ENCODE measurements at regions not wholly inside any gene's neighbourhood (a gene's known extent, or its start where the extent isn't known, plus 50 kb on each side); places are given as distances from the start of the nearest gene placed in this dataset.

DNA sequence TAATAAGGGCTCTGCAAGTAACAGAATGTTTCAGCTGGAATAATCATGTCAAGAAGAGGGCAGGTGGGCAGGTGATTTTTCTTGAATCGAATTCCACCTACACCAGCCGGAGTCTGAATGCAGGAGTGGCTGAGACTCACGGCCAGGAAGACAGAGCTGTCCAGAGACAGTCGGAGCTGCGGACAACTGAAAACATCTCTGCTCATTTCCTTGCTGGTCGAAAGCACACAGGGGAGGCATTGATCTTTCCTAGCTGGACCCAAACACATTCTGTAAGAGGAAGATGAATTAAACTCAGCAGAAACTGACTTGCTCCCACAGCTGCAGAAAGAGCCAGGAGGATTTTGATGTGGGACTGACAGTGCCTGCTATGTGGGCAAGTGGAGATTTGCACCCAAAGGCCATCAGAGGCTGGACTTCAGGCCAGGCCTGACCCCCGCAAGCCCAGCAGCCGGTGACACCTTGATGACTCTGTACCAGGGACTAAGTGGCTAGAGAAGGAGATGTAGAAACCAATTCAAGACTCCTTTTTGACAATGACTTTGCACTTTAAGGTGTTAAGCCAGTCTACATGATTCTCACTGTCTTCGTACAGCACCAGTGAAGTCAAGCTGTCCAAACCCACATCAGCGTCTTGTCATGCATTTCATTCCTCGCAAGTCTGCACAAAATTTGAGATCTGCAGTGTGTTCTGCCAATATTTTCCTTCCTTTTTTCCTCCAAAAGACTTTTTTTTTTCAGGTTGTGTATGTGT lies 169.4 kb downstream of the TEX36 start:
- DNase-seq (ENCODE audit: low read depth in 2 of 2): no peak

DNA sequence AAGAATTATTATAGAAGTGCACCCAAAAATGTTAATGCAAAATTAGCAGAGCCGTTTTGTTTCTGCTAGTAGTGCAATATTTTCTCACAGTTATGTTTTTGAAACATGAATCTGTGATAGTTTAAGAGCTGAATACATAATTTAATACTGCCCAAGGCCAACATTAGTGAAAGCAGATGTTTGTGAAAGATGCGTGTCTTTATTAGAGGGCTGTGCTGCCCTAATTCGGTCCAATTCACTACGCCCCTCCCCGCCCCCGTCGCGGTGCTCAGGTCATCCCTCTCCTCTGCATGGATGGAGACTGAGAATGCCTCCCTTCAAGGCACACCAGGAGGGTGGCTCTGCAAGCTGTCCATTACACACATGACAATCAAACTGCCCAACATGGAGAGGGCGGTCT lies 172.0 kb downstream of the TEX36 start:
- no peak for DNase-seq (ENCODE audit: low read depth in 2 of 2)

DNA sequence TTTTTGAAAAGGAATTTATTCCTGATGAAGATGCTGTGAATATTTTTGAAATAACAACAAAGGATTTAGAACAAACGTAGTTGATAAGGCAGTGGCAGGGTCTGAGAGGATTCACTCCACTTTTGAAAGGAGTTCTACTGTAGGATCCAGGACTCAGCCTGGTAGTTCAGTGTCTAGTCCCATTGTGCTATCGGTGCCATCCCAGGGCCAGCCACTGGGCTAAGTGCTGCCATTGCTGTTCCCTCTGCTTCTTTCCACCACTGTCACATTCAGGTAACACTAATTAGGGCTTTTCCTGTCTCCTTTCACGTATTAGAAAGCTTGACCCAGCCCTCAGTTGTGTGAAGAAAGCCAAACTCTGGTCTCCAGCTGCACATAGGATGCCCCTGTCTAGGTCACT lies 177.3 kb downstream of the TEX36 start:
- no peak for DNase-seq (ENCODE audit: low read depth in 2 of 2)

DNA sequence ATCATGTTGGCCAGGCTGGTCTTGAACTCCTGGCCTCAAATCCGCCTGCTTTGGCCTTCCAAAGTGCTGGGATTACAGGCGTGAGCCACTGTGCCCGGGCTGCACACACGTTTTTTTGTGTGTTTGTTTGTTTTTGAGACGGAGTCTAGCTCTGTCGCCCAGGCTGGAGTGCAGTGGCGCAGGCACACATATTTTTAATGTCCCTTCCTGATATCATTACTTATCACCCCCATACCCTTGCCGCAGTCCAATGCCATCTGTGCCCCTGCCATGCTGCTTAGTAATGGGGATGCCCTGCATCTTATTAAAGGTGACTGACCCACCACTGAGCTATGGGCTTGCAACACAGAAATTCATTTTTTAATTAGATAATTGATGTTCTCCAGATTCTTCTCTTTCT lies 180.7 kb downstream of the TEX36 start:
- no peak for DNase-seq (ENCODE audit: low read depth in 2 of 2)

DNA sequence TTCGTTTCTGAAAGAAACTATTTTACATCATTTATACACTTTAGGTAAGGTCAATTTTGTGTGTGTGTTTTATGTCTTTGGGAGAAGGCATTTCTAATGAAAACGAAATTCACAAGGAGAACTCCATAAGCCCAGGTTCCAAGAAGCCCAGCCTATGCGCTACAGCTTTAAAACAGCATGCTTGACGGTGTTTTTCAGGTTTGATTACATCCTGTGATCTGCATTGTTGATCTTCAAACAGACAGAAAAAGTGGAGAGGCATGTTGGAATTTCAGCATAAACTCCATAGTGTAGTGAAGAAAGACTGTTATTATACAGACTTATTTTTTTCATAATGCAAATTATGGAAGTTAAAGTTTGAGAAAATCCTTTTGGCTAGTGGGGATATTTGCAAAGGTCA lies 187.6 kb downstream of the TEX36 start:
- DNase-seq (ENCODE audit: low read depth in 2 of 2): no peak

DNA sequence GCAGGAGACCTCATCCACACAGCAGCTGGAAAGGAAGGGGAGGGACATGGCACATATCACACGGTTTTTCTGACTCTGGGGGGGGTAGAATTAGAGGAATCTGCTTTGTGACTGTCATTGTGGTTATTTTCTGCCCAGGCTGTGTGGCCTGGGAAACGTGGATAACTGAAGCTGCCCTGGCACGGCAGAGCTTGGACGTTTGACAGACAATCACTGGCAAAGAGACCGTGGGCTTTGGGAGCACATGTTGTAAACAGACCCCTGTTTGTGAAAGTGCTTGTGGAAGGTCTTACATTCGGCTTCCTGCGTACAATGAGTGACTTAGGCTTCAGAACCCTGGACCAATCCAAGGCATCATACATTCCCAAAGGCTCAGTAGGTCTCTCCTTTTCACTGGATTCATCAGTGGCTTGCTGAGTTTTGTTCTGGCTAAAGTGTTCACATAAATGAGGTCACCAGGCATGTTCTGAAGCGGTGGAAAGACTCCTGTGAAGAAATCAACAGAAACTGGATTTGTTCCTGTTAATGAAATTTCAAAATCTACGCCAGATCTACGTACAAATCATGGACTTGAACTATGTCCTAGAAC lies 188.2 kb downstream of the TEX36 start:
- no peak for DNase-seq (ENCODE audit: low read depth in 2 of 2)

DNA sequence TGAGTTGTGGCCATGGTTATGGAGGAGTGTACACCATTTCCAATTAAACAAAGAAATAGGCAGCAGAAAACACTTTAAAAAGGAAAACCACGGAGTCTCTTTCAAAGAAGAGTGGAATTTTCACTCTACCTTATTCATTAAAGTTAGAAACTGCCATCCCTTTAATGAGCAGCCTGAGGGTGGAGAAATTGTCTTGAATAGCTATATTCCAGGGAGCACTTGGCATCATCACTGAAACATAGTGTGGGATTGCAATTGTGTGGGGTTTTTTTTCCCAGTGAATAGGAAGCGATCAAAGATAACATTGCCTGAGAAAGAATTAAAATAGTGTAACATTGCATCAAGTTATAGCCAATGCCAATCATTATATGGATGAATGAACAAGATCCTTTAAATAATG lies 191.6 kb downstream of the TEX36 start:
- no peak for DNase-seq (ENCODE audit: low read depth in 2 of 2)

DNA sequence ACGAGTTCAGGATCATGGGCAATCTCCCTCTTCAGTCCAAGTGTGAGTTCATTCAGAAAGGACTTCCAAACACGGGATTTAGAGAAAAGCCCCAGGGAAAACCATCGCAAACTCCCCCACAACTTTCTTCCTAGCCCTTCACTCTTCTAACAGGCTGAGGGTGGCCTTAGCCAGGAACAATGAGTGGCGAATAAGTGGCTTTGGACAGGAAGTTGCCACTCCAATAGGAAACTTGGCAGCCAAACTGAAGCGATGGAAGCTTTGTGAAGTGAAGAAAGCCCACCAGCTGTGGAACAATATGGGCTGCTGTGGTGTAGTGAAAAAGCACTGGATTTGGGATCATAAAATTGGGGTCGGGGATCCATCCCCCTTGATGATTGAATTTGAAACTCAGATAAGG lies 193.2 kb downstream of the TEX36 start:
- DNase-seq (ENCODE audit: low read depth in 2 of 2): no peak

DNA sequence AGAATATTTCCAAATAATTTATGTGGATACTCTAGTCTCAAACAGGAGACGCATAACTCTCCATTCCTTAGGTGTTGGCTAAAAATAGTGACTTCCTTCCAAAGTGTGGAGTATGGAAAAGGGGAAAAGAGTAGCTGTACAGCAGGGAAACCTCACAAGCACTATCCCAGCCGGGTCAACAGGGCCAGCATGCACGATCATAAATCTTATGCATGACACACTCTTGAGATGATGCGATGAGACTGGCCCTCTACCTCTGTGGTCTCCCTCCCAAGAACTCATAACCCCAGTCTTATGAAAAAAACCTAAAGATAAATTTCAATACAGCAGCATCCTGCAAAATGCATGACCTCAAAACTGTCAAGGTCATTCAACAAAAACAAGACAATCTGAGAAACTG lies 197.3 kb downstream of the TEX36 start:
- DNase-seq (ENCODE audit: low read depth in 2 of 2): no peak

DNA sequence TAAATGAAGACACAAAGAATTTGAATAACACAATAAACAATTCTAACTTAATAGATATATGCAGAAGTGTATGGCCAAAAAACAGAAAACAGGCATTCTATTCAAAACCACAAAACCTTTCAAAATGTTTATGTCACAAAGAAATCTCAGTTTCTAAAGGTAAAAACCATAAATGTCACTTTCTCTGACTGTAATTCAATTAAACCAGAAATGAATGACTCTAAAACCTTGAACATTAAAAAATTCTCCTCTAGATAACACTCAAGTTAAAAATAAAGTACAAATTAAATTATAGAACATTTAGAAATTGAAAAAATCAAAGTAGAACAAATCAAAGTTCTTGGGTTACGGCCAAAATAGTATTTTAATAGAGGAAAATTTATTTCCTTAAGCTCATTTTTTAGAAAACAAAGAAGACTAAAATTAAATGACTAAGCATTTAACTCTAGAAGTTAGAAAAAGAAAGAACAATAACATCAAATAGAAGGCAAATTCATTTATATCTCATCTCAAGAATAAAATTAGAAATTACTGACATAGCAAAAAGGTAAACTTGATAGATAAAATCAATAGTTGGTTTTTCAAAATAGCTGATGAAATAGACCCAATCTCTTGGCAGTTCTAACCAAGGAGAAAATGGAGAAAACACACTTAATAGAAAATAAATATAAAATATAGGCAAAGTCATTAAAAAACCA lies 198.8 kb downstream of the TEX36 start:
- DNase-seq (ENCODE audit: low read depth in 2 of 2): no peak

DNA sequence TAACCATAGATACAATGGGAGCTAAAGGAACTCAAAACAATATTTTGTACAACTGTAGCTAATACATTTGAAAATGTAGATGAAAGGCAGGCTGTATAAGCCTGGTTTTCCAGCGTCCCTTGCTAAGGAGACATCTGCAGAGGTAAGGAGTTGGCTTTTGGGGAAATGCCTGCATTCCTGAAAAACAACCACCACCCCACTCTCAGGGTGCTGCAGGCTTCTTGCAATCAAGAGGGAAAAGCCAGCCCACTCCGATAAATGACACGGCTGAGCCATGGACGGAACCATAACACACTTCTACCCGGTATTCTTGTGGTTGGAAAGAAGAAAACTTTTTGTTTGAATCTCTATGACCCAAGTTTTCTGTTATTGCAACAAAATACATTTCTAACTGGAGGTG lies 200.3 kb downstream of the TEX36 start:
- DNase-seq (ENCODE audit: low read depth in 2 of 2): no peak

DNA sequence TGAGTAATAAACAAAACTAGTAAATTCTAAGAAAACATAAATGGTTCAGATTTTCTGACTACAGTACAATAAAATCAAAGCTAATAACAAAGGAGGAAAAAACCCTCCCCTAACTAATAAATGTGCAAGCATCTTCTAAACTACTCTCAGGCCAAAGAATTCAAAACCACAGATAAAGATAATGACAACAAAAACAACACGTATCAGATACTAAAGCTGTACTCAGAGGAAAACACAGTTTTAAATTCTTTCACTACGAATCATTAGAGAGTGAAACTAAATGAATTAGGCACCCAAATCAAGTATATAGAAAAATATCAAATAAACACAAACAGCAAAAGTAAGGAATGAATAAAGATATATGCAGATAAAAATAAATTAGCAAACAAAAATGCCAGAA lies 200.9 kb downstream of the TEX36 start:
- no peak for DNase-seq (ENCODE audit: low read depth in 2 of 2)

DNA sequence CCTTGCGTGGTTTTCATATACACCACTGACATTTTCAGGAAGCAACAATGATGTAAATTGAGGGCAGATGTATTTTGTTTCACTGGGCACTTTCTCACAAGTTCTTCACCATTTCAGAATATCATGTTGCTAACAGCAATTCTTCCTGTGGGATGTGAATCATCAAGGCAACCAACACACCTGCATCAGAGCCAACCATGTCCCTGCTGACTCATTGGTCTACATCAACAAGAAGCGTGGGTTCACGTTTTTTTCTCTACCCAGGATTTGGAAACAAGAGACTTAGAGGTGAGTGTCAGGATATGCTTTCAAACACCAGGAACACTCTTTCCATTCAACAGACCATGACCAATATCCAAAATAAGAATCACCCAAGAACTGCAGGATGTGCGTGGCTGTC lies 203.9 kb downstream of the TEX36 start:
- DNase-seq (ENCODE audit: low read depth in 2 of 2): no peak

DNA sequence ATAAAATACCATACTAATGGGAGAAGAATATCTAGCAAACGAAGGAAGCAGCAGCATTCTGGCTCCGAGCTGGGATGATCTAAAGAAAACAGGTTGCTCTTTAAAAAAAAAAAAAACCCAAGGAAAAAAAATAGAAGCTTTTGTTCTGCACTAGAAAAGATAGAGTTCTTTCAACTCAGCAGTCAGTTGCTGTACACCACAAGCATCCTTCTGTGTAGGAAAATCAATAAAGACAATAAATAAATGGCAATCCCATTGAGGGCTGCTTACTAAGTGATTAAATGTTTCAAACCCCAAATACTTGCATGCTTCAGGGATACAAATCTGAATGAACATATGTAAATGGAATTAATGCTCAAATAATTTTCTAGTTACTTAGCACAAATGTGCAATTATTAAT lies 207.1 kb downstream of the TEX36 start:
- no peak for DNase-seq (ENCODE audit: low read depth in 2 of 2)

DNA sequence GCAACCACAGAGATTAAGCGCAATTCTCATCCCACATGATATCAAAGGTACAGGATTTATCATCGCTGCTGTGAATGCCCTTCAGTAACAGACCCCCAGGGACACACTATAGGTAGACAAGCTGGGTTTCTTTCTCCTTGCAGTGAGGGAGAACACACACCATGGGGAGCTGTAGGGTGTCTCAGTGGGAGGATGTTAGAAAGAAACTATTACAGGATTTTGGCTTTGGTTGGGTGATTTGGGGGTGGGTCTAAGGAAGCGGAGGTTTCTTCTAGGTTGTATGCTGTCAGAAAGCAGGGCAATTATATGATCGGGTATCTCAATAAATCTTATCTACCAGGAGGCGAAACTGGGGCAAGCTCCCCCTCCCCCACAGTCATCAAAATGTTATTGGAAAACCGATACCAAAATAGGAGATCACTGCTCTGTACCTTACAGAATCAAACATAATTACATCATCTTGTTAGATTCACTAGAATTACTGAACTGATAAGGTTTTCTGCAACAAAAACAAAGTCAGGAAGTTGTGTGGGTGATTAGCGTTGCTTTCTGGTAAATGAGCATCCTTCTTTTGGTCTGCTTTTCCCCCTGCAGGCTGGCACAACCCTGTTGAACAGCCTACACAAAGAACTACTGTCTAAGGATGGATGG lies 209.7 kb downstream of the TEX36 start:
- no peak for DNase-seq (ENCODE audit: low read depth in 2 of 2)

DNA sequence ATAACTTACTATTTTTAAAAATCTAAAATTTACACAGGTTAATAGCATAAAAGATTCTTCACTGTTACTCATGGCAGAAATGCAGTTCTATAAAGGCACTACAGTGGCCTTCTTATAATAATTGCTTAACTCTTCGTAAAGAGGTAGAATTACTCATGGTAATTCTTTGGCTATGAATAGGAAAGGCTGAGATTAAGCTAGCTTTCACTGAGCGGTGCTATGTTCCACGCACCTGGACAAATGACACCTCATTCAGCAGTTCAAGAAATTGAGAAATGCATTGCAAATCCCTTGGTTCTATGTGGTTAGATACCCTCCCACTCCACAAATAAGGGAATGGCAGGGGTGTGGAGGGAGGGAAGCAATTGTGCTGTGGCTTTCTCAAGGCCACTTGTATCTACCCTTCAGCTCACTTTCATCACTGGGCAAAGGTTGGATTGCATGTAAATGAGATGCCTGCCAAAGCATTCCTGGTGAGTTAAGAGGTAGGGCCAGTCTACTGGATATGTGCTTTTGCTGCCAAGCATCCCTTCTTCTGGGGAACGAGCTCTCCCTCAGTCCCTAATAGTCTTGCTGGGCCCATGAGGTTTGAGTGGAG lies 210.9 kb downstream of the TEX36 start:
- no peak for DNase-seq (ENCODE audit: low read depth in 2 of 2)

DNA sequence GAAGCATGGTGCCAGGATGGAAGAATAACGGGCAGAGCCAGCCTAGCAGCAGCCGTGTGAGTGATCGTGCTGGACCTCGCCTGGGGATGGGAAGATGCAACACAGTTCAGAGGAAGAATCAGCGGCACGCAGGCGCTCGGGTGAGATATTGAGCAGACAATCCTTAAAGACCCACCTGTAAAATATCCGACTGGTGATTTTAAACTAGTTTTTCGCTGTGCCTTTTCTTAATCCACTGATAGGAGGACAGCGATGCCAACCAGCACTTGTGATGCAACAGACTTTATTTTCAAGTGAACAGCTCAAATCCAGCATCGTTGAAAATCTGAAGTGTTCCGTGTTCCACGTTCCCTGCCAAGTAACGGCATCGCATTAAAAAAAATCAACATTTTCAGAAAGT lies 214.7 kb downstream of the TEX36 start:
- DNase-seq (ENCODE audit: low read depth in 2 of 2): no peak

DNA sequence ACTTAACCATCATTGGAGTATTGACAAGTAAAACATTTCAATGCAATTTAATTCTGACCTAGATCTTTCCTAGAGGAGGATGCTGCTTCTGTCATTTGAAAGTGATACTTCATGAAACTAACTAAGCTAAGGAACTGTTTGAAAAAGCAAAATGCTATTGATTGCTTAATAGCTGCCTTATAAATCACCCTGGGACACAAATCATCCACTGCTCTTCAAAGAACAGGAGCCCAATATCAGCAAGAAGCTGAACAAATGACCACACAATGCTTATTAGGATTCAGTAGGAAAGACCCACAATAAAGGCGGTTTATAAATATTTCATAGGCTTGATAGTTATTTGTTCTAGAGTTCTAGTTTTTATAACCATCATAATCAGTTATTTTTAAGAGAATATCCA lies 216.3 kb downstream of the TEX36 start:
- DNase-seq (ENCODE audit: low read depth in 2 of 2): no peak

DNA sequence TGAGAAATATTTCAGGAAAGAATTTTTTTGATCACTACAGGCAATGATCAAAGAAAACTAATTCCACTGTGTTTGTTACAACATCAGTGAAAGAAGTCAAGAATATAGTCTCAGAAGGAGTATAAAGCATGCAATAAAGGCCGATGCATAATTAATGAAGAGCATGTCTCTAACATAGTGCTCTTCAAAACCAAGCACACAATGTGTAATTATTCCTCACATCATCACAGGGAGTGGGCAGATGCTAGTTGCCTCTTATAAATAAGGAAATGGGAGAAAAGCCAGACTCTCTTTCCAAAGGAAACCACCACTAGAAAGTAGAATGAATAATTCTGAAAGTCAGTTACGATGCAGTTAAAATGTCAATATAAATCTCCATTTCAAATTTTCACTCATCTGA lies 220.1 kb downstream of the TEX36 start:
- DNase-seq (ENCODE audit: low read depth in 2 of 2): no peak

DNA sequence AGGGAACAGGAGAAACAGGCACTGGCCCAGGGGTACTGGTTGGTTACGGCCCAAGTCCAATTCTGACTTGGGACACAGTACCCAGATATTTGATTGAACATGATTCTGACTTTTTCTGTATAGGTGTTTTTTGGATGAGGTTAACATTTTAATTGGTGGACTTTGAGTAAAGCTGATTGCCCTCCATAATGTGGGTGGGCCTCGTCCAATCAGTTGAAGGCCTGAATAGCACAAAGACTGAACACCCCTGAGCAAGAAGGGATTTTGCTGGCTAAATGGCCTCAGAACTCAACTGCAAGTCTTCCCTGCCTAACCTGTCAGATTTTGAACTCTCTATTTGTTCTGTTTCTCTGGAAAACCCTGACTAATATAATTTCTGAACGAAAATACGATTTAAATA lies 222.6 kb downstream of the TEX36 start:
- DNase-seq (ENCODE audit: low read depth in 2 of 2): no peak

DNA sequence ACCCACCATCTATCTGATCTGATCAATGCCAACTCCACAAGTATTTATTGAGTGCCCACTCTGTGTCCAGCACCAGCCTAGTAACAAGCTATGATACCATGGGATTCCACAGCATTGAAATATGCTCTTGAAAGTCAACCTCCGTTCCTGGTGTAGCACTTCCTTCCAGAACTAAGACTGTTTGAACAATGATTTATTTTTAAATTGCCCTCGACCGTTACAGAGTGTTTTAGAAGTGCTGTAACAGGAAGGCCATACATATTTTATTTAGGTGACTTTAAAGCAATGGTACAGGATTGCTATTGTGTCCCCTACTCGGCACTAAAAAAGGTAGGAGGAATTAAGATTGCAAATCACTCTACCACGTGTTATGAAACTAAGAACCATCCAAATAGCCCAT lies 225.6 kb downstream of the TEX36 start:
- no peak for DNase-seq (ENCODE audit: low read depth in 2 of 2)

DNA sequence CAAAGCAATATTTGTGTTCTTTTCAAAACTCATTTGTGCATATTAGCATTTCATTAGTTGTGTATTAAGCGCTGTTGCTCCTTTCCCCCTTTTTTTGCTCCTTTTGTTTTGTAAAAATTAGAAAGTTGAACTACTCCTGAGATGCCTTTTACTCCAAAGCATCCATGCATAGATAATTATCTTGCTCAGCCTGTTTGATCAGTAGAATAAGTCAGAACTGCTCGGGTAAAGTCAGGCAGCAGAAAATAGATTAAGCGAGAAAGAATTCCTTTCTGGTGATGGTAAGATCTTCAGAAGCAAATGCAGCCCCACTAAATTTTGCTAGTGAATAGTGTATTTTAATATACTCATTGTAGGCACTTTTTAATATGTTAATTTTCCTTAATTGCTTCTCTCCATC lies 227.1 kb downstream of the TEX36 start:
- no peak for DNase-seq (ENCODE audit: low read depth in 2 of 2)

Data from stimulated activated CD4-positive, alpha-beta T cell treated with anti-CD3 and anti-CD28 coated beads, Interleukin-4, amount 100 ng/mL, for 48 hours (primary cell).